Activated T-helper 2 cell treated with anti-CD3 and anti-CD28 coated beads, Interferon-gamma antibody, Interleukin-2, Interleukin-4, amounts not matched to agents 10 μg/mL and 5 μg/mL and 100 μg/mL, durations not matched to agents 14 hours and 24 hours and 36 hours (primary cell): ENCODE measurements at regions not wholly inside any gene's neighbourhood (a gene's known extent, or its start where the extent isn't known, plus 50 kb on each side); places are given as distances from the start of the nearest gene placed in this dataset.
"Not testable (repeated sequence)": the region's sequence is repeated elsewhere in the genome, so short reads cannot be mapped to it uniquely, and the experiment has no call there.

Experiments
- DNase-seq: peaks from one replicate; pipeline ENCODE4 v3.0.0; 2021; ENCODE audit warnings: low spot score
- H3K27ac Mint-ChIP-seq: one replicate; pipeline ENCODE4 v1.8.0; 2021; ENCODE audit warnings: mixed read lengths
- H3K27me3 Mint-ChIP-seq: one replicate; pipeline ENCODE4 v1.8.0; 2021; ENCODE audit warnings: low read depth, mixed read lengths
- H3K36me3 Mint-ChIP-seq: one replicate; pipeline ENCODE4 v1.8.0; 2021; ENCODE audit warnings: low read depth, mixed read lengths
- H3K4me1 Mint-ChIP-seq: one replicate; pipeline ENCODE4 v1.8.0; 2021; ENCODE audit warnings: low read depth, mixed read lengths
- H3K4me3 Mint-ChIP-seq: one replicate; pipeline ENCODE4 v1.8.0; 2021; ENCODE audit warnings: low read depth, mild to moderate bottlenecking, moderate library complexity, mixed read lengths
- H3K9me3 Mint-ChIP-seq: one replicate; pipeline ENCODE4 v1.8.0; 2021; ENCODE audit warnings: mixed read lengths
- intact Hi-C: fragments of 100-400 bp; cut with micrococcal nuclease; formaldehyde crosslinking; loops from one replicate; pipeline ENCODE4 v1.15.1; 2023

- no peak overlapping the region for H3K4me3 Mint-ChIP-seq
- no peak for DNase-seq
- H3K9me3 Mint-ChIP-seq = no peaks in the 10 kb centered on the region
- intact Hi-C loops = no loop called here
- H3K27ac Mint-ChIP-seq = no peak overlapping the region
- no peaks in the 10 kb centered on the region for H3K36me3 Mint-ChIP-seq
- no peaks in the 10 kb centered on the region for H3K27me3 Mint-ChIP-seq
- H3K4me1 Mint-ChIP-seq = peaks cover 6% of the 10 kb centered on the region
Measured at GRCh38 chr5:83839788-83840187, 119.1 kb upstream of the HAPLN1 start.

GRCh38 chr5:83839256-83839655, 118.6 kb upstream of the HAPLN1 start:
- DNase-seq = no peak
- H3K27me3 Mint-ChIP-seq = no peaks in the 10 kb centered on the region
- H3K36me3 Mint-ChIP-seq = no peaks in the 10 kb centered on the region
- intact Hi-C loops = no loop called here
- peaks cover 2% of the 10 kb centered on the region for H3K4me1 Mint-ChIP-seq
- H3K4me3 Mint-ChIP-seq = no peak overlapping the region
- H3K9me3 Mint-ChIP-seq = no peaks in the 10 kb centered on the region
- H3K27ac Mint-ChIP-seq = no peak overlapping the region

DNA sequence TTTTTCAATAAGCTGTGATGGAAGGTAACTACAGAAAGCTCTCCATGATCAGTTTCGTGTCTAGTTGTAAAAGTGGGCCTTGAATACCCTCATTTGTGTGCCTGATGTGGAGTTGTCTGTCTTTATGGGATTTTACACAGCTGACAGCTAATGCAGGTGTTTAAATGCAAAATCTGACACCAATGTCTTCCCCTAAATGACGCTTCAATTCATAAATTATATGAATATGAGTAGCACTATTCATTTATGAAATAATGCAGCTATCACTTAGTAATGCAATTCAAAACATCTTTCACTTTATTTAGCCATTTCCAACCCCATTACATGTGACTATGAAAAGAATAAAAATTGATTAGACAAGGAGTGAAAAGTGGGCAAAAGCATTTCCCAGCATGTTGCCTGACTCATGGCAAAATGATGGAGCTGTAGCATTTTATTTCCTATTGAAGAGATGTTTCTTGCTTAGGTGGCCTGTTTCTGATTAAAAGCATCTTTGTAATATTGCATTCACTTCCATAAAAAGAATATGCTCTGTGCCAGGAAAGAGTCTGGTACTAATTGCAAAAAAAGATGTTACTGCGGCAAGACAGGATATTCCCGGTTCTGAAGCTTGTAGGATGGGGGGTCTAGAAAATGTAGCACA, 116.7 kb upstream of the HAPLN1 start:
- Mint-ChIP-seq H3K4me1 (no peaks in the 10 kb centered on the region), H3K27me3 (no peaks in the 10 kb centered on the region), H3K36me3 (no peaks in the 10 kb centered on the region), H3K4me3 (no peak overlapping the region), H3K9me3 (no peaks in the 10 kb centered on the region), H3K27ac (no peak overlapping the region)
- no peak for DNase-seq
- intact Hi-C loops = no loop called here

DNA sequence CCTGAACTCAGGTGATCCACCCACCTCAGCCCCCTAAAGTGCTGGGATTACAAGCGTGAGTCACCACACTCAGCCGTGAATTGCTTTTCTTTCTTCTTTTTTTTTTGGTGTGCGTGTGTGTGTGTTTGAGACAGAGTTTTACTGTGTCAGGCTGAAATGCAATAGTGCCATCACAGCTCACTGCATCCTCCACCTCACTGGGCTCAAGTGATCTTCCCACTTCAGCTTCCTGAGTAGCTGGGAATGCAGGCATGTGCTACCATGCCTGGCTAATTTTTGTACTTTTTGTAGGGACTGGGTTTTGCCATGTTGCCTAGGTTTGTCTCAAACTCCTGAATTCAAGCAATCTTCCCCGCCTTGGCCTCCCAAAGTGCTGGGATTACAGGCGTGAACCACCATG, 113.7 kb upstream of the HAPLN1 start:
- Mint-ChIP-seq H3K27ac (no peak overlapping the region), H3K4me1 (no peaks in the 10 kb centered on the region), H3K27me3 (no peaks in the 10 kb centered on the region), H3K9me3 (no peaks in the 10 kb centered on the region), H3K36me3 (no peaks in the 10 kb centered on the region), H3K4me3 (no peak overlapping the region)
- intact Hi-C loops = no loop called here
- no peak for DNase-seq

DNA sequence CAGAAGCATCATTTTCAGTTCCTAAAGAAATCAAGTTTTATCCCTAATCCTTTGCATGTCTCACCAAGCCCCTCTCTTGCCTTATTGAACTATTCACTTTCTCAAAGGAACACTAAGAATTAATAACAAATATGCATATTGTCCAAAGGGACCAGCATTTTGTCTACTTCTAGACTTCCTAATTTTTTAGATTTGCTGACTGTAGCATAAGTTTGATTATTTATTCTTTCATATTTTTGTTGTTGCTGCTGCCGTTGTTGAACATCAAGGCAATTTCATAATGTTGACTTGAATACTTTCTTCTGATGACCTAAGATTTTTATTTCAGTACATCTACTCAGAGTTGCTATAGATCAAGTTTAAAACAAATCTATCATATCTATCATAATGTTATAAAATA, 111.2 kb upstream of the HAPLN1 start:
- Mint-ChIP-seq H3K27ac (no peak overlapping the region), H3K4me1 (no peaks in the 10 kb centered on the region), H3K27me3 (no peaks in the 10 kb centered on the region), H3K36me3 (no peaks in the 10 kb centered on the region), H3K4me3 (no peak overlapping the region), H3K9me3 (no peaks in the 10 kb centered on the region)
- DNase-seq = no peak
- intact Hi-C loops = no loop called here

GRCh38 chr5:83827111-83827557, 106.5 kb upstream of the HAPLN1 start:
- no peaks in the 10 kb centered on the region for H3K36me3 Mint-ChIP-seq
- no peaks in the 10 kb centered on the region for H3K27me3 Mint-ChIP-seq
- H3K4me3 Mint-ChIP-seq = no peak overlapping the region
- H3K9me3 Mint-ChIP-seq = no peaks in the 10 kb centered on the region
- H3K4me1 Mint-ChIP-seq = no peaks in the 10 kb centered on the region
- intact Hi-C loops = no loop called here
- DNase-seq = no peak
- H3K27ac Mint-ChIP-seq = no peak overlapping the region

DNA sequence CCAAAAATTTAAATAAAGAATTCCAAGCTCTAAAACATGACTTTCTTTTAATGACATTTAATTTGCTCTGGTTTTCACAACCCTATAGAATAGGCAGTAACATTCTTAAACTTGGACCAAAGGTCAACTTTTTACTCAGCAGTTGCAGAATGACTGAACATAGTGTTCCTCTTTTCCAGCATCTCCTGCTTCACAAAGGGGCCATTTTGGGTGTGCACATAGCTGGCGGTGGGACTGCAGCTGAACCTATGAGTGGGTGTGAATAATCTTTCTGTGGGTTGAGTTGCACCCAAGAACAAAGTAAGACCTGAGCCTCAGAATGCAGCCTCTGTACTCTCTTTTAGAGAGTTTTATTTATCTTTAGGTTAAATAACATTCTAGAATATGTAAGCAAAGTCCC, 96.9 kb upstream of the HAPLN1 start:
- no peaks in the 10 kb centered on the region for H3K27me3 Mint-ChIP-seq
- intact Hi-C loops = no loop called here
- no peak for DNase-seq
- no peak overlapping the region for H3K4me3 Mint-ChIP-seq
- H3K9me3 Mint-ChIP-seq = no peaks in the 10 kb centered on the region
- H3K27ac Mint-ChIP-seq = no peak overlapping the region
- no peaks in the 10 kb centered on the region for H3K4me1 Mint-ChIP-seq
- no peaks in the 10 kb centered on the region for H3K36me3 Mint-ChIP-seq

- no peak for DNase-seq
- no peak overlapping the region for H3K27ac Mint-ChIP-seq
- no peaks in the 10 kb centered on the region for H3K4me1 Mint-ChIP-seq
- no peak overlapping the region for H3K4me3 Mint-ChIP-seq
- intact Hi-C loops = no loop called here
- H3K9me3 Mint-ChIP-seq = no peaks in the 10 kb centered on the region
- H3K27me3 Mint-ChIP-seq = no peaks in the 10 kb centered on the region
- no peaks in the 10 kb centered on the region for H3K36me3 Mint-ChIP-seq
Measured at GRCh38 chr5:83815661-83816060, 95.0 kb upstream of the HAPLN1 start.

DNA sequence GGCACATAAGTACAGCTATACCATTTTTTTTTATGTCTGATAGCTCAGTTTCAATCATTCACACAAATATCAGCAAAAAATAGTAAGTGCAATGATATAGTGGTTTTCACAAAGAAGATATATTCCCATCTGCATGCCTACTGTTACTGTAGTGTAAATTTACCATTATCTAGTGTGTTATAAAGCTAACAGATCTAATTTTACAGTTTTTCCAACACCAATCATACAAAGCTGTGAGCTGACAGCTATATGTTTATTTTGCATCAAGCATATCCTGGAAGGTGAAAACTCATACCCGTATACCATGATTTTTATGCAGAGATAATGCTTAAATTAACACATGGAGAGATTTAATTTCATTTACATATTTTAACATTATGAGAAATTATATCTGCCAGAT, 89.9 kb upstream of the HAPLN1 start:
- intact Hi-C loops = no loop called here
- no peaks in the 10 kb centered on the region for H3K27me3 Mint-ChIP-seq
- H3K4me1 Mint-ChIP-seq = no peaks in the 10 kb centered on the region

GRCh38 chr5:83802686-83803085, 82.0 kb upstream of the HAPLN1 start:
- DNase-seq = no peak
- H3K27me3 Mint-ChIP-seq = no peaks in the 10 kb centered on the region
- intact Hi-C loops = no loop called here
- H3K27ac Mint-ChIP-seq = no peak overlapping the region
- no peaks in the 10 kb centered on the region for H3K4me1 Mint-ChIP-seq
- H3K36me3 Mint-ChIP-seq = no peaks in the 10 kb centered on the region
- no peak overlapping the region for H3K4me3 Mint-ChIP-seq
- H3K9me3 Mint-ChIP-seq = no peaks in the 10 kb centered on the region

More for the DNA sequence above, 89.9 kb upstream of the HAPLN1 start:
- Mint-ChIP-seq H3K9me3 (peaks cover 4% of the 10 kb centered on the region), H3K36me3 (no peaks in the 10 kb centered on the region), H3K4me3 (no peak overlapping the region), H3K27ac (no peak overlapping the region)
- DNase-seq = no peak

DNA sequence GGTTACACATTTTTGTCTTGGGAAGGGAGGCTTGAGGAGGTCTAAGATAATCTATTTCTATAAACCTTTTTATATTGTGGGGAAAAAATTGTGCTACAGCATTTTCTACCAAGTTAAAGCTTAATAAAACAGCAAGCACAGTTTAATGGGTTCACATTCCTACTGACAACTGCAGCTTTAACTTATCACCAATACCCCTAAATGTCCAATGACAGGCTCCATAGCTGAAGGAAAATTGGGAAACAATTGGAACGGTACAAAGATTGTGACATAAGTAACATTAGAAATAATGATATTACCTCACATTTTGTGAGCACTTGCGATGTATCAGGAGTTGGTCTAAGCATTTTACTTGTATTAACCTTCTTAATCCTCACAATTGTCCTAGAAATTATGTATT, 79.5 kb upstream of the HAPLN1 start:
- H3K4me3 Mint-ChIP-seq = no peak overlapping the region
- H3K4me1 Mint-ChIP-seq = no peaks in the 10 kb centered on the region
- no peaks in the 10 kb centered on the region for H3K9me3 Mint-ChIP-seq
- no peaks in the 10 kb centered on the region for H3K27me3 Mint-ChIP-seq
- intact Hi-C loops = no loop called here
- no peak overlapping the region for H3K27ac Mint-ChIP-seq
- DNase-seq = no peak
- no peaks in the 10 kb centered on the region for H3K36me3 Mint-ChIP-seq

DNA sequence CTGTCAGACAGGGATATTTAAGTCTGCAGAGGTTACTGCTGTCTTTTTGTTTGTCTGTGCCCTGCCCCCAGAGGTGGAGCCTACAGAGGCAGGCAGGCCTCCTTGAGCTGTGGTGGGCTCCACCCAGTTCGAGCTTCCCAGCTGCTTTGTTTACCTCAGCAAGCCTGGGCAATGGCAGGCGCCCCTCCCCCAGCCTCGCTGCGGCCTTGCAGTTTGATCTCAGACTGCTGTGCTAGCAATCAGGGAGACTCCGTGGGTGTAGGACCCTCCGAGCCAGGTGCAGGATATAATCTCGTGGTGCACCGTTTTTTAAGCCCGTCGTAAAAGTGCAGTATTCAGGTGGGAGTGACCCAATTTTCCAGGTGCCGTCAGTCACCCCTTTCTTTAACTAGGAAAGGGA, 78.4 kb upstream of the HAPLN1 start:
- H3K4me1 Mint-ChIP-seq, intact Hi-C loops, H3K27me3 Mint-ChIP-seq, DNase-seq, H3K27ac Mint-ChIP-seq, H3K4me3 Mint-ChIP-seq, H3K36me3 Mint-ChIP-seq, H3K9me3 Mint-ChIP-seq: not testable (repeated sequence)

DNA sequence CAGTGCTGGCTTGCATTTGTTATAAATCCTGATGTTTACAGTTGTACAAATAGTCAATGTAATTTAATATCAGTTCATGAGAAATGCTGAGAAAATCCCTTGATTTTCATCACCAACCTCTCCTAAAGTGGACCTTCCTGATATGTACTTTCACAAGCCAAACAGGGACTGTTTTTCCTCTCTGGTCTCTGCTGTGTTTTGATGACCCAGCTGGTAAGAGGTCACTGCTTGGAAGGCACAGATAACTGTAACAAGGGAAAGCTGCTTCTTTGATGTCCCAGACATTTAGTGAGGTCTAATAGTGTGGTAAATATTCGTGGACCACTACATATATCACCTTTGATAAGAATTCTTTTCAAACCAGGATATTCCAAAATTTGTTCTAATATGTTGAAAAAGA, 68.7 kb upstream of the HAPLN1 start:
- H3K4me1 Mint-ChIP-seq = no peaks in the 10 kb centered on the region
- no peak overlapping the region for H3K4me3 Mint-ChIP-seq
- no peaks in the 10 kb centered on the region for H3K36me3 Mint-ChIP-seq
- H3K27ac Mint-ChIP-seq = no peak overlapping the region
- H3K27me3 Mint-ChIP-seq = no peaks in the 10 kb centered on the region
- intact Hi-C loops = no loop called here
- DNase-seq = no peak
- no peaks in the 10 kb centered on the region for H3K9me3 Mint-ChIP-seq

DNA sequence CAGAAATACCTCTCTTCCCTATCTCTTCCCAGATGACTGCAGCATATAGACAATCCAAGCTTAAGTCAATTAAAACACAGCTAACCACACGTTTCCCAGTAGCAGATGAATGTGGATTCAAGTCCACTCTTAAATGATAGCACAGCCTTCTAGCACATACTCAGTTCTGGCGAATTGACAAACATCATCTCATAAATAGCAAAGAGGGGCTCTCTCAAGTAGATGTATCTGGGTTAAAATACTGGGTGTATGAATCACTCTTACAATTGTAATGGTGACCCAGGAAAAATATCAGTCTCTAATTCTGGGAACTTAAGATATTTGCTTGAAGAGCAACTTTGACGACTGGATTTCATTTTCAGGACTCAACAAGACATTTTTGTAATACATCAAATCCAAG, 67.0 kb upstream of the HAPLN1 start:
- Mint-ChIP-seq H3K9me3 (no peaks in the 10 kb centered on the region), H3K4me3 (no peak overlapping the region), H3K36me3 (no peaks in the 10 kb centered on the region)

More for the DNA sequence above, 67.0 kb upstream of the HAPLN1 start:
- intact Hi-C loops = no loop called here
- H3K4me1 Mint-ChIP-seq = no peaks in the 10 kb centered on the region
- no peak for DNase-seq
- no peaks in the 10 kb centered on the region for H3K27me3 Mint-ChIP-seq
- no peak overlapping the region for H3K27ac Mint-ChIP-seq
